HG03354 (cell line): ENCODE measurements at regions not wholly inside any gene's neighbourhood (a gene's known extent, or its start where the extent isn't known, plus 50 kb on each side); places are given as distances from the start of the nearest gene placed in this dataset.
A peak's percentile ranks its signal among the peaks of the same experiment; 100 is the strongest.

Experiments used
- ATAC-seq: cut with Tn5 transposase; IDR thresholded peaks from one replicate; pipeline ENCODE4 v1.9.1; 2021; ENCODE audit warnings: mild to moderate bottlenecking; ENCODE audit not compliant: unreplicated experiment, poor library complexity, severe bottlenecking

- ATAC-seq: no peak
Observed at GRCh38 chr12:82057770-82058169, 298.6 kb upstream of the PPFIA2 start.

GRCh38 chr12:82055391-82055790 lies 296.2 kb upstream of the PPFIA2 start:
- ATAC-seq: no peak

GRCh38 chr12:82054566-82054965 lies 295.4 kb upstream of the PPFIA2 start:
- no peak for ATAC-seq

GRCh38 chr12:82047446-82047845 lies 288.3 kb upstream of the PPFIA2 start:
- ATAC-seq: no peak

- peak; percentile 79 for ATAC-seq
Observed at GRCh38 chr12:82040987-82041743, 282.0 kb upstream of the PPFIA2 start.

- ATAC-seq: no peak
Observed at GRCh38 chr12:82034769-82035168, 275.6 kb upstream of the PPFIA2 start.

- ATAC-seq: no peak
Observed at GRCh38 chr12:82029936-82030335, 270.8 kb upstream of the PPFIA2 start.

GRCh38 chr12:82028772-82029171 lies 269.6 kb upstream of the PPFIA2 start:
- ATAC-seq: no peak

GRCh38 chr12:82027612-82028011 lies 268.5 kb upstream of the PPFIA2 start:
- ATAC-seq: peak; percentile 62

GRCh38 chr12:82025462-82025861 lies 266.3 kb upstream of the PPFIA2 start:
- ATAC-seq: no peak

- ATAC-seq: no peak
Observed at GRCh38 chr12:82019533-82019932, 260.4 kb upstream of the PPFIA2 start.

GRCh38 chr12:82015623-82016347 lies 256.6 kb upstream of the PPFIA2 start:
- ATAC-seq: peak; percentile 95

GRCh38 chr12:82012176-82012575 lies 253.0 kb upstream of the PPFIA2 start:
- ATAC-seq: no peak

- no peak for ATAC-seq
Observed at GRCh38 chr12:82009524-82009923, 250.4 kb upstream of the PPFIA2 start.

GRCh38 chr12:82008251-82008650 lies 249.1 kb upstream of the PPFIA2 start:
- ATAC-seq: no peak

GRCh38 chr12:81998761-81999378 lies 239.7 kb upstream of the PPFIA2 start:
- ATAC-seq: no peak

GRCh38 chr12:81992461-81992860 lies 233.3 kb upstream of the PPFIA2 start:
- ATAC-seq: peak; percentile 66

GRCh38 chr12:81991868-81992267 lies 232.7 kb upstream of the PPFIA2 start:
- ATAC-seq: no peak

- no peak for ATAC-seq
Observed at GRCh38 chr12:81988362-81988761, 229.2 kb upstream of the PPFIA2 start.

GRCh38 chr12:81987371-81987770 lies 228.2 kb upstream of the PPFIA2 start:
- no peak for ATAC-seq

GRCh38 chr12:81976661-81977060 lies 217.5 kb upstream of the PPFIA2 start:
- ATAC-seq: no peak
